Calu3 (cell line): ENCODE measurements at regions not wholly inside any gene's neighbourhood (a gene's known extent, or its start where the extent isn't known, plus 50 kb on each side); places are given as distances from the start of the nearest gene placed in this dataset.

Source experiments
- BruUV-seq: library from RNA; stranded (reverse); fragments of 400-500 nt; replicated peaks from 2 replicates; lab custom pipeline; 2021; lab: Mats Ljungman, UMichigan
- CTCF ChIA-PET: fragments of 300-600 bp; sonication (Branson Sonifier 250); formaldehyde crosslinking; loops from one replicate; lab custom pipeline; 2022; ENCODE audit warnings: antibody characterized with exemption; lab: Charles Lee
- DNase-seq: peaks from one replicate; pipeline ENCODE4 v3.0.0; 2022
- H3K27ac Mint-ChIP-seq: one replicate; pipeline ENCODE4 v1.8.0; 2022; ENCODE audit warnings: mixed read lengths; ENCODE audit not compliant: unreplicated experiment
- H3K27me3 Mint-ChIP-seq: one replicate; pipeline ENCODE4 v1.8.0; 2022; ENCODE audit warnings: mixed read lengths; ENCODE audit not compliant: unreplicated experiment
- H3K36me3 Mint-ChIP-seq: one replicate; pipeline ENCODE4 v1.8.0; 2022; ENCODE audit warnings: mild to moderate bottlenecking, moderate library complexity, mixed read lengths; ENCODE audit not compliant: insufficient read depth, unreplicated experiment
- H3K4me1 Mint-ChIP-seq: one replicate; pipeline ENCODE4 v1.8.0; 2022; ENCODE audit warnings: mild to moderate bottlenecking, low read depth, mixed read lengths; ENCODE audit not compliant: unreplicated experiment
- H3K4me3 Mint-ChIP-seq: one replicate; pipeline ENCODE4 v1.8.0; 2022; ENCODE audit warnings: mild to moderate bottlenecking, low read depth, moderate library complexity, mixed read lengths; ENCODE audit not compliant: unreplicated experiment
- H3K9me3 Mint-ChIP-seq: one replicate; pipeline ENCODE4 v1.8.0; 2022; ENCODE audit warnings: low read depth, mixed read lengths; ENCODE audit not compliant: unreplicated experiment
- intact Hi-C: fragments of 100-400 bp; cut with micrococcal nuclease; formaldehyde crosslinking; loops from one replicate; pipeline ENCODE4 v1.10.0; 2022; ENCODE audit not compliant: unreplicated experiment
- TF ChIP-seq, protein P1 (sequence below): fragments of 200-600 bp; IDR thresholded peaks from one replicate; pipeline ENCODE4 v1.8.0; 2022; ENCODE audit warnings: antibody characterized with exemption; ENCODE audit not compliant: unreplicated experiment

- TF ChIP-seq, protein P1, sequence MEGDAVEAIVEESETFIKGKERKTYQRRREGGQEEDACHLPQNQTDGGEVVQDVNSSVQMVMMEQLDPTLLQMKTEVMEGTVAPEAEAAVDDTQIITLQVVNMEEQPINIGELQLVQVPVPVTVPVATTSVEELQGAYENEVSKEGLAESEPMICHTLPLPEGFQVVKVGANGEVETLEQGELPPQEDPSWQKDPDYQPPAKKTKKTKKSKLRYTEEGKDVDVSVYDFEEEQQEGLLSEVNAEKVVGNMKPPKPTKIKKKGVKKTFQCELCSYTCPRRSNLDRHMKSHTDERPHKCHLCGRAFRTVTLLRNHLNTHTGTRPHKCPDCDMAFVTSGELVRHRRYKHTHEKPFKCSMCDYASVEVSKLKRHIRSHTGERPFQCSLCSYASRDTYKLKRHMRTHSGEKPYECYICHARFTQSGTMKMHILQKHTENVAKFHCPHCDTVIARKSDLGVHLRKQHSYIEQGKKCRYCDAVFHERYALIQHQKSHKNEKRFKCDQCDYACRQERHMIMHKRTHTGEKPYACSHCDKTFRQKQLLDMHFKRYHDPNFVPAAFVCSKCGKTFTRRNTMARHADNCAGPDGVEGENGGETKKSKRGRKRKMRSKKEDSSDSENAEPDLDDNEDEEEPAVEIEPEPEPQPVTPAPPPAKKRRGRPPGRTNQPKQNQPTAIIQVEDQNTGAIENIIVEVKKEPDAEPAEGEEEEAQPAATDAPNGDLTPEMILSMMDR: no peak
- no peak for DNase-seq
- intact Hi-C loops: no loop called here
- Mint-ChIP-seq H3K4me3 (no peak overlapping the region), H3K9me3 (peaks cover 5% of the 10 kb centered on the region), H3K4me1 (no peaks in the 10 kb centered on the region), H3K36me3 (no peaks in the 10 kb centered on the region), H3K27me3 (no peaks in the 10 kb centered on the region), H3K27ac (no peak overlapping the region)
- BruUV-seq: no TSS peak
- CTCF ChIA-PET: no interaction called here
These were observed 730.9 kb upstream of the PRMT6 start for GRCh38 chr1:106325600-106325999.

DNA sequence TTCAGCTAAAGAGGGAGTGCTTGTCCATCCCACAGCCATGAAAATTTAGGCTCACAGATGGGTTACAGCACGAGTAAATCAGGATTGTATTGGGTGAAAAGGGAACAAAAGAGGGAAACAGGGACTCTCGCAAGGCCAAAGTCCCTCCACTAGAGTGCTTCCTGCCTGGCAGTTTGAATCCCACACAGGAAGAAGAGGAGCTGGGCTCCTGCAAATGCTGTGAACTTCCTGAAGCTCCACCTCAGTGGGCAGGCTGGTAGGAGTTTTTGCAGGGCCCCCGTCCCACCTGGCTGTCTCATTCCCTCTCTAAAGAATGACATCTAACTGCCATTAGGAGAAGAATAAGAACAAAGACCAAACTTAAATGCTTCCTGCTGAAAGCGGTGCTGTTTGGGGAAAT is 712.0 kb upstream of the PRMT6 start:
- CTCF ChIA-PET: no interaction called here
- BruUV-seq: no TSS peak
- Mint-ChIP-seq H3K27me3 (no peaks in the 10 kb centered on the region), H3K4me3 (no peak overlapping the region), H3K27ac (no peak overlapping the region), H3K36me3 (no peaks in the 10 kb centered on the region), H3K9me3 (peaks cover 3% of the 10 kb centered on the region), H3K4me1 (no peaks in the 10 kb centered on the region)
- TF ChIP-seq, protein P1: no peak
- intact Hi-C loops: no loop called here
- DNase-seq: no peak

DNA sequence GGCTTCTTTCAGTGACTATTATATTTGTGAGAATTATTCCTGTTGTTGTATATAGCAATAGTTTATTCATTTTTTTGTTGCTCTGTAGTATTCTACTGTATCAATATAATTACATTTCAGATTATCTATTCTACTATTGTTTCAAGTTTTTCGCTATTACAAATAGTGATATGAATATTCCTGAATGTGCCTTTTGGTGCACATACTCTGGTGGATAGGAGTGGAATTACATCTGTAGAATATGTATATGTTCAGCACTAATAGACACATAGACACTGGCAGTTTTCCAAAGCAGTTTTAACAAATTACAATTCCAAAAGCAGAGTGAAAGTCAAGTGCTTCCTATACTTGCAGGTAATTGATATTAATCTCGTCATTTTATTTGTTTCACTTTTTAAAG is 696.2 kb upstream of the PRMT6 start:
- Mint-ChIP-seq H3K27ac (no peak overlapping the region), H3K27me3 (no peaks in the 10 kb centered on the region), H3K9me3 (peaks cover 13% of the 10 kb centered on the region), H3K4me1 (no peaks in the 10 kb centered on the region), H3K4me3 (no peak overlapping the region), H3K36me3 (no peaks in the 10 kb centered on the region)
- CTCF ChIA-PET: no interaction called here
- intact Hi-C loops: no loop called here
- no peak for DNase-seq
- TF ChIP-seq, protein P1: no peak
- BruUV-seq: no TSS peak

DNA sequence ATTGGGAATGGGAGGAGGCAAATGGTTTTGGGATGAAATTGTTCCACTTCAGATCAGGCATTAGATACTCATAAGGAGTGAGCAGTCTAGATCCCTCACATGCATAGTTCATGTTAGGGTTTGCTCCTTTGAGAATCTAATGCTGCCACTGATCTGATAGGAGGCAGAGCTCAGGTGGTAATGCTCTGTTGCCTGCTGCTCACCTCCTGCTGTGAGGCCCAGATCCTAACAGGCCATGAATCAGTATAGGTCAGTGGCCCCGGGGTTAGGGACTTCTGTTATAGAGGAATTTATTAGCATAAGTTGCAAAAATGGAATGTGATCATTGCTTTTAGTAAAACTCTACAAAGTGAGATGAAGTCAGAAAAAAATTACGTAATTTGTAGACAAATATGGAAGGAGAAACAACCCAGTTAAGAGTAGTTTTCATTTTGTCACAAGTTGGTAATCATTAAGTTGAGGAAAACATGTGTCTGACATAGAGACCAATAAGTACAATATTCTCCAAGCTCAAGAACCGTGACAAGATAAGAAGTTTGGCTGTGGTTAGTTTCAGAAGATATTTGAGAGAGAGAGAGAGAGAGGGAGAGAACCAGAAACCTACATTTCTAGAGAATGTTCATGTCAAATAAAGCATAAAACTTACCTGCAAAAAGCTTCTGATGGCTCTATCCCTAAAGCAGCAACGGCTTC is 689.7 kb upstream of the PRMT6 start:
- Mint-ChIP-seq H3K4me1 (no peaks in the 10 kb centered on the region), H3K9me3 (peaks cover 7% of the 10 kb centered on the region), H3K27ac (no peak overlapping the region), H3K27me3 (no peaks in the 10 kb centered on the region), H3K4me3 (no peak overlapping the region), H3K36me3 (no peaks in the 10 kb centered on the region)
- intact Hi-C loops: no loop called here
- no TSS peak for BruUV-seq
- TF ChIP-seq, protein P1: no peak
- DNase-seq: no peak
- CTCF ChIA-PET: no interaction called here
